GM21576 (cell line): ENCODE measurements at regions not wholly inside any gene's neighbourhood (a gene's known extent, or its start where the extent isn't known, plus 50 kb on each side); places are given as distances from the start of the nearest gene placed in this dataset.
"Not testable (repeated sequence)": the region's sequence is repeated elsewhere in the genome, so short reads cannot be mapped to it uniquely, and the experiment has no call there.

Experiments
- ATAC-seq: cut with Tn5 transposase; IDR thresholded peaks from one replicate; pipeline ENCODE4 v1.9.1; 2021; ENCODE audit warnings: mild to moderate bottlenecking, moderate library complexity; ENCODE audit not compliant: unreplicated experiment

GRCh38 chr7:81005254-81005653, 86.4 kb upstream of the SEMA3C start:
- no peak for ATAC-seq

GRCh38 chr7:81004098-81004497, 85.2 kb upstream of the SEMA3C start:
- no peak for ATAC-seq

- no peak for ATAC-seq
Observed at GRCh38 chr7:81003326-81003725, 84.5 kb upstream of the SEMA3C start.

- ATAC-seq = no peak
Observed at GRCh38 chr7:81002421-81002820, 83.6 kb upstream of the SEMA3C start.

- no peak for ATAC-seq
Observed at GRCh38 chr7:80999771-81000170, 80.9 kb upstream of the SEMA3C start.

- no peak for ATAC-seq
Observed at GRCh38 chr7:80999100-80999499, 80.2 kb upstream of the SEMA3C start.

- no peak for ATAC-seq
Observed at GRCh38 chr7:80997841-80998240, 79.0 kb upstream of the SEMA3C start.

- ATAC-seq = not testable (repeated sequence)
Observed at GRCh38 chr7:80996236-80996635, 77.4 kb upstream of the SEMA3C start.

GRCh38 chr7:80991654-80992053, 72.8 kb upstream of the SEMA3C start:
- no peak for ATAC-seq

GRCh38 chr7:80984619-80985018, 65.8 kb upstream of the SEMA3C start:
- ATAC-seq = no peak

GRCh38 chr7:80981405-80981804, 62.6 kb upstream of the SEMA3C start:
- ATAC-seq = no peak

- no peak for ATAC-seq
Observed at GRCh38 chr7:80977751-80978150, 58.9 kb upstream of the SEMA3C start.

GRCh38 chr7:80974396-80975358, 55.8 kb upstream of the SEMA3C start:
- no peak for ATAC-seq

GRCh38 chr7:80971225-80971624, 52.4 kb upstream of the SEMA3C start:
- ATAC-seq = no peak
